Neuronal stem cell (in vitro differentiated cells): ENCODE measurements at regions not wholly inside any gene's neighbourhood (a gene's known extent, or its start where the extent isn't known, plus 50 kb on each side); places are given as distances from the start of the nearest gene placed in this dataset.

Experiments used
- DNase-seq: peaks from one replicate; pipeline ENCODE4 v3.0.0-alpha.2; 2013; ENCODE audit warnings: low spot score
- H2AFZ ChIP-seq: one replicate; pipeline ENCODE4 v1.6.1; 2013; ENCODE audit warnings: mild to moderate bottlenecking, low read length, inconsistent platforms
- H2AK5ac ChIP-seq: 2 replicates; pipeline ENCODE4 v1.6.1; 2013; ENCODE audit warnings: low read depth, mild to moderate bottlenecking, inconsistent platforms, low read length, moderate library complexity, mixed read lengths
- H2BK120ac ChIP-seq: 2 replicates; pipeline ENCODE4 v1.6.1; 2013; ENCODE audit warnings: low read depth, mild to moderate bottlenecking, inconsistent platforms, low read length, moderate library complexity, mixed read lengths
- H2BK12ac ChIP-seq: one replicate; pipeline ENCODE4 v1.6.1; 2013; ENCODE audit warnings: low read length, inconsistent platforms
- H2BK15ac ChIP-seq: 2 replicates; pipeline ENCODE4 v1.6.1; 2013; ENCODE audit warnings: mild to moderate bottlenecking, low read length, inconsistent platforms, mixed read lengths
- H2BK5ac ChIP-seq: one replicate; pipeline ENCODE4 v1.6.1; 2013; ENCODE audit warnings: inconsistent platforms, mild to moderate bottlenecking, low read length, moderate library complexity
- H3K14ac ChIP-seq: one replicate; pipeline ENCODE4 v1.6.1; 2013; ENCODE audit warnings: low read length, inconsistent platforms
- H3K18ac ChIP-seq: 2 replicates; pipeline ENCODE4 v1.6.1; 2013; ENCODE audit warnings: low read length, inconsistent platforms
- H3K23ac ChIP-seq: 2 replicates; pipeline ENCODE4 v1.6.1; 2013; ENCODE audit warnings: low read depth, mild to moderate bottlenecking, mixed read lengths, low read length, inconsistent platforms; ENCODE audit not compliant: poor library complexity
- H3K27ac ChIP-seq: replicated peaks from 3 replicates; pipeline ENCODE4 v1.5.1; 2013; ENCODE audit warnings: low read length, inconsistent platforms
- H3K27me3 ChIP-seq, 3 experiments: 2 replicates each; pipeline ENCODE4 v1.6.1; 2013; ENCODE audit warnings: low read length in 3 of 3, mild to moderate bottlenecking in 2 of 3, inconsistent platforms in 1 of 3, low read depth in 1 of 3, mixed read lengths in 1 of 3, moderate library complexity in 1 of 3; ENCODE audit not compliant: control insufficient read depth in 3 of 3, insufficient read depth in 3 of 3
- H3K36me3 ChIP-seq, 2 donors: replicated peaks in 1 of 2; 2 replicates each; pipeline ENCODE4 v1.6.1; 2013; ENCODE audit warnings: low read length in 2 of 2; ENCODE audit not compliant: control insufficient read depth in 2 of 2, insufficient read depth in 2 of 2
- H3K4ac ChIP-seq: 2 replicates; pipeline ENCODE4 v1.6.1; 2013; ENCODE audit warnings: inconsistent platforms, mild to moderate bottlenecking, low read length, moderate library complexity
- H3K4me1 ChIP-seq, 2 donors: 1 replicate in 1 of 2; 2 replicates in 1 of 2; pipeline ENCODE4 v1.6.1; 2013; ENCODE audit warnings: low read length in 2 of 2, low read depth in 1 of 2; ENCODE audit not compliant: control insufficient read depth in 2 of 2, insufficient read depth in 1 of 2
- H3K4me2 ChIP-seq: one replicate; pipeline ENCODE4 v1.6.1; 2013; ENCODE audit warnings: mild to moderate bottlenecking, low read length, inconsistent platforms; ENCODE audit not compliant: insufficient read depth, poor library complexity, severe bottlenecking
- H3K4me3 ChIP-seq, 2 donors: 2 replicates each; pipeline ENCODE4 v1.5.1; 2013; ENCODE audit warnings: low read length in 2 of 2, mild to moderate bottlenecking in 2 of 2, inconsistent platforms in 1 of 2, moderate library complexity in 1 of 2
- H3K79me1 ChIP-seq: one replicate; pipeline ENCODE4 v1.6.1; 2013; ENCODE audit warnings: low read depth, mild to moderate bottlenecking, inconsistent platforms, low read length, moderate library complexity
- H3K9ac ChIP-seq: one replicate; pipeline ENCODE4 v1.6.1; 2013; ENCODE audit warnings: mild to moderate bottlenecking, low read depth, low read length, inconsistent platforms; ENCODE audit not compliant: poor library complexity
- H3K9me3 ChIP-seq, 2 donors: replicated peaks in 1 of 2; 2 replicates each; pipeline versions ENCODE3 to v1.6.1; 2013; ENCODE audit warnings: low read length in 2 of 2, mild to moderate bottlenecking in 2 of 2, inconsistent platforms in 1 of 2, low read depth in 1 of 2, mixed read lengths in 1 of 2, moderate library complexity in 1 of 2; ENCODE audit not compliant: control insufficient read depth in 2 of 2, insufficient read depth in 1 of 2
- H4K8ac ChIP-seq: one replicate; pipeline ENCODE4 v1.6.1; 2013; ENCODE audit warnings: low read depth, mild to moderate bottlenecking, inconsistent platforms, low read length, moderate library complexity
- H4K91ac ChIP-seq: one replicate; pipeline ENCODE4 v1.6.1; 2013; ENCODE audit warnings: low read length, low read depth, mild to moderate bottlenecking, inconsistent platforms; ENCODE audit not compliant: poor library complexity
- WGBS, 2 donors: extraction: QIAGEN DNeasy Blood & Tissue Kit; methylation state at CpG; one replicate each; pipeline ENCODE4 v1.1.7; 2013; ENCODE audit warnings: missing lambda C conversion rate in 2 of 2, mixed read lengths in 1 of 2; ENCODE audit not compliant: insufficient read length in 2 of 2, insufficient replicate concordance in 1 of 2; ENCODE audit errors: extremely low coverage in 2 of 2; 5-methylcytosine and 5-hydroxymethylcytosine counted together

GRCh38 chr2:184154438-184154837, 443.9 kb upstream of the ZNF804A start:
- Histone ChIP-seq H4K8ac (no peak overlapping the region), H3K4me2 (no peak overlapping the region), H3K27ac (no peak overlapping the region), H2BK5ac (no peak overlapping the region), H2BK12ac (no peak overlapping the region), H2BK120ac (no peak overlapping the region), H3K4me3 (no peak overlapping the region), H3K9ac (no peak overlapping the region), H2BK15ac (no peak overlapping the region), H2AFZ (no peak overlapping the region), H4K91ac (no peak overlapping the region), H3K27me3 (no peaks in the 10 kb centered on the region), H3K4ac (no peak overlapping the region), H2AK5ac (no peak overlapping the region), H3K9me3 (peaks cover 0 to 1% of the 10 kb centered on the region in 2 donors), H3K23ac (no peak overlapping the region), H3K4me1 (peaks cover 0 to 1% of the 10 kb centered on the region in 2 donors), H3K36me3 (no peaks in the 10 kb centered on the region), H3K79me1 (no peaks in the 10 kb centered on the region), H3K14ac (no peak overlapping the region), H3K18ac (no peak overlapping the region)
- no peak for DNase-seq
- WGBS, 2 donors, result no CpG with 5 or more reads among the region's 2 CpGs

- Histone ChIP-seq H2BK15ac (no peak overlapping the region), H3K18ac (no peak overlapping the region), H4K91ac (no peak overlapping the region), H2BK120ac (no peak overlapping the region), H2AFZ (no peak overlapping the region), H3K27me3 (no peaks in the 10 kb centered on the region), H3K4me3 (no peak overlapping the region), H2BK5ac (no peak overlapping the region), H3K14ac (no peak overlapping the region), H3K9ac (no peak overlapping the region), H3K23ac (no peak overlapping the region), H3K4me1 (peaks cover 0 to 1% of the 10 kb centered on the region in 2 donors), H2AK5ac (no peak overlapping the region), H4K8ac (no peak overlapping the region), H2BK12ac (no peak overlapping the region), H3K9me3 (no peaks in the 10 kb centered on the region), H3K4me2 (no peak overlapping the region), H3K27ac (no peak overlapping the region), H3K4ac (no peak overlapping the region), H3K36me3 (no peaks in the 10 kb centered on the region), H3K79me1 (no peaks in the 10 kb centered on the region)
- no peak for DNase-seq
- WGBS, 2 donors, result no CpG with 5 or more reads among the region's 1 CpG
These were observed 442.5 kb upstream of the ZNF804A start for GRCh38 chr2:184155791-184156190.

- DNase-seq, result no peak
- Histone ChIP-seq H2BK15ac (no peak overlapping the region), H2AFZ (no peak overlapping the region), H3K79me1 (no peaks in the 10 kb centered on the region), H3K36me3 (no peaks in the 10 kb centered on the region), H3K27me3 (no peaks in the 10 kb centered on the region), H2BK5ac (no peak overlapping the region), H4K8ac (no peak overlapping the region), H3K14ac (no peak overlapping the region), H3K4me2 (no peak overlapping the region), H3K4me1 (peaks cover 0 to 1% of the 10 kb centered on the region in 2 donors), H4K91ac (no peak overlapping the region), H3K9me3 (no peaks in the 10 kb centered on the region), H3K27ac (no peak overlapping the region), H2BK12ac (no peak overlapping the region), H3K4me3 (no peak overlapping the region), H2AK5ac (no peak overlapping the region), H3K9ac (no peak overlapping the region), H3K23ac (no peak overlapping the region), H3K18ac (no peak overlapping the region), H2BK120ac (no peak overlapping the region), H3K4ac (no peak overlapping the region)
- no CpG with 5 or more reads among the region's 2 CpGs for WGBS, 2 donors
These were observed 441.2 kb upstream of the ZNF804A start for GRCh38 chr2:184157141-184157540.

GRCh38 chr2:184162426-184162825, 435.9 kb upstream of the ZNF804A start:
- Histone ChIP-seq H4K8ac (no peak overlapping the region), H3K9ac (no peak overlapping the region), H3K27ac (no peak overlapping the region), H3K23ac (no peak overlapping the region), H2AK5ac (no peak overlapping the region), H3K27me3 (no peaks in the 10 kb centered on the region), H3K79me1 (no peaks in the 10 kb centered on the region), H3K4me2 (no peak overlapping the region), H2BK15ac (no peak overlapping the region), H3K14ac (no peak overlapping the region), H3K36me3 (no peaks in the 10 kb centered on the region), H2AFZ (no peak overlapping the region), H2BK120ac (no peak overlapping the region), H3K4me3 (no peak overlapping the region), H2BK5ac (no peak overlapping the region), H3K9me3 (no peaks in the 10 kb centered on the region), H4K91ac (no peak overlapping the region), H3K4me1 (no peaks in the 10 kb centered on the region), H3K4ac (no peak overlapping the region), H3K18ac (no peak overlapping the region), H2BK12ac (no peak overlapping the region)
- DNase-seq, result no peak
- WGBS, 2 donors, result no CpG with 5 or more reads among the region's 2 CpGs
